ENCODE measurements at regions not wholly inside any gene's neighbourhood (a gene's known extent, or its start where the extent isn't known, plus 50 kb on each side); places are given as distances from the start of the nearest gene placed in this dataset.
"Not testable (repeated sequence)": the region's sequence is repeated elsewhere in the genome, so short reads cannot be mapped to it uniquely, and the experiment has no call there.

- DNase-seq, result no peak
These were observed 391.4 kb downstream of the MRPL39 start for GRCh38 chr21:25215698-25216384.

GRCh38 chr21:25214676-25215075, 392.6 kb downstream of the MRPL39 start:
- no peak for DNase-seq

GRCh38 chr21:25199944-25200343, 407.3 kb downstream of the MRPL39 start:
- DNase-seq, result no peak

- DNase-seq, result no peak
These were observed 416.1 kb downstream of the MRPL39 start for GRCh38 chr21:25191141-25191540.

- no peak for DNase-seq
These were observed 417.8 kb downstream of the MRPL39 start for GRCh38 chr21:25189497-25189896.

- no peak for DNase-seq
These were observed 418.6 kb downstream of the MRPL39 start for GRCh38 chr21:25188677-25189079.

- no peak for DNase-seq
These were observed 421.0 kb downstream of the MRPL39 start for GRCh38 chr21:25186273-25186672.

GRCh38 chr21:25183577-25183976, 423.7 kb downstream of the MRPL39 start:
- DNase-seq, result no peak

- DNase-seq, result not testable (repeated sequence)
These were observed 425.6 kb downstream of the MRPL39 start for GRCh38 chr21:25181690-25182089.

- DNase-seq, result no peak
These were observed 428.2 kb downstream of the MRPL39 start for GRCh38 chr21:25179116-25179515.

GRCh38 chr21:25176637-25177412, 430.5 kb downstream of the MRPL39 start:
- no peak for DNase-seq

- DNase-seq, result no peak
These were observed 431.3 kb downstream of the MRPL39 start for GRCh38 chr21:25175938-25176337.

GRCh38 chr21:25171438-25171837, 435.8 kb downstream of the MRPL39 start:
- DNase-seq, result no peak

- no peak for DNase-seq
These were observed 436.6 kb downstream of the MRPL39 start for GRCh38 chr21:25170681-25171080.

- no peak for DNase-seq
These were observed 437.9 kb downstream of the MRPL39 start for GRCh38 chr21:25169370-25169769.

GRCh38 chr21:25166904-25167303, 440.4 kb downstream of the MRPL39 start:
- DNase-seq, result not testable (repeated sequence)

- DNase-seq, result no peak
These were observed 445.7 kb downstream of the MRPL39 start for GRCh38 chr21:25161571-25161970.

GRCh38 chr21:25155020-25155419, 452.3 kb downstream of the MRPL39 start:
- not testable (repeated sequence) for DNase-seq

- DNase-seq, result no peak
These were observed 458.3 kb downstream of the MRPL39 start for GRCh38 chr21:25149022-25149421.

- no peak for DNase-seq
These were observed 467.9 kb downstream of the MRPL39 start for GRCh38 chr21:25139414-25139813.

GRCh38 chr21:25133939-25134338, 473.3 kb downstream of the MRPL39 start:
- DNase-seq, result no peak

GRCh38 chr21:25127811-25128210, 479.5 kb downstream of the MRPL39 start:
- no peak for DNase-seq

GRCh38 chr21:25127007-25127406, 480.3 kb downstream of the MRPL39 start:
- no peak for DNase-seq

- no peak for DNase-seq
These were observed 480.7 kb downstream of the MRPL39 start for GRCh38 chr21:25126564-25126963.

GRCh38 chr21:25118648-25119047, 488.6 kb downstream of the MRPL39 start:
- no peak for DNase-seq
